Dermis microvascular lymphatic vessel endothelial cell (primary cell): ENCODE measurements at regions not wholly inside any gene's neighbourhood (a gene's known extent, or its start where the extent isn't known, plus 50 kb on each side); places are given as distances from the start of the nearest gene placed in this dataset.

Experiments
- DNase-seq, 2 donors: peaks; one replicate each; pipeline versions ENCODE4 v3.0.0 to v3.0.0-alpha.2; 2010; ENCODE audit warnings: low read depth in 2 of 2

GRCh38 chr13:85386424-85386823 lies 412.8 kb downstream of the SLITRK6 start:
- DNase-seq = no peak

- no peak for DNase-seq
These were observed 415.9 kb downstream of the SLITRK6 start for GRCh38 chr13:85383291-85383690.

GRCh38 chr13:85381082-85381481 lies 418.1 kb downstream of the SLITRK6 start:
- DNase-seq = no peak

- no peak for DNase-seq
These were observed 419.2 kb downstream of the SLITRK6 start for GRCh38 chr13:85379991-85380390.

- DNase-seq = no peak
These were observed 419.8 kb downstream of the SLITRK6 start for GRCh38 chr13:85379433-85379832.

GRCh38 chr13:85377783-85378182 lies 421.4 kb downstream of the SLITRK6 start:
- no peak for DNase-seq

GRCh38 chr13:85373322-85373721 lies 425.9 kb downstream of the SLITRK6 start:
- no peak for DNase-seq

GRCh38 chr13:85371254-85371653 lies 428.0 kb downstream of the SLITRK6 start:
- DNase-seq = no peak

- DNase-seq = no peak
These were observed 430.5 kb downstream of the SLITRK6 start for GRCh38 chr13:85368686-85369085.

- no peak for DNase-seq
These were observed 431.3 kb downstream of the SLITRK6 start for GRCh38 chr13:85367887-85368286.

GRCh38 chr13:85366759-85367417 lies 432.3 kb downstream of the SLITRK6 start:
- DNase-seq = no peak

- DNase-seq = no peak
These were observed 435.7 kb downstream of the SLITRK6 start for GRCh38 chr13:85363504-85363903.

GRCh38 chr13:85362980-85363379 lies 436.2 kb downstream of the SLITRK6 start:
- no peak for DNase-seq

GRCh38 chr13:85347251-85347650 lies 452.0 kb downstream of the SLITRK6 start:
- DNase-seq = no peak

- no peak for DNase-seq
These were observed 465.0 kb downstream of the SLITRK6 start for GRCh38 chr13:85334187-85334586.

GRCh38 chr13:85333506-85334020 lies 465.7 kb downstream of the SLITRK6 start:
- no peak for DNase-seq

- DNase-seq = no peak
These were observed 466.6 kb downstream of the SLITRK6 start for GRCh38 chr13:85332615-85333014.

GRCh38 chr13:85321734-85322133 lies 477.5 kb downstream of the SLITRK6 start:
- DNase-seq = no peak

- DNase-seq = no peak
These were observed 481.4 kb downstream of the SLITRK6 start for GRCh38 chr13:85317781-85318180.

- no peak for DNase-seq
These were observed 482.7 kb downstream of the SLITRK6 start for GRCh38 chr13:85316506-85317025.

GRCh38 chr13:85314686-85315085 lies 484.5 kb downstream of the SLITRK6 start:
- DNase-seq = no peak

GRCh38 chr13:85313761-85314503 lies 485.3 kb downstream of the SLITRK6 start:
- DNase-seq = no peak

GRCh38 chr13:85312071-85312470 lies 487.1 kb downstream of the SLITRK6 start:
- DNase-seq = no peak
